ENCODE measurements at regions not wholly inside any gene's neighbourhood (a gene's known extent, or its start where the extent isn't known, plus 50 kb on each side); places are given as distances from the start of the nearest gene placed in this dataset.

DNA sequence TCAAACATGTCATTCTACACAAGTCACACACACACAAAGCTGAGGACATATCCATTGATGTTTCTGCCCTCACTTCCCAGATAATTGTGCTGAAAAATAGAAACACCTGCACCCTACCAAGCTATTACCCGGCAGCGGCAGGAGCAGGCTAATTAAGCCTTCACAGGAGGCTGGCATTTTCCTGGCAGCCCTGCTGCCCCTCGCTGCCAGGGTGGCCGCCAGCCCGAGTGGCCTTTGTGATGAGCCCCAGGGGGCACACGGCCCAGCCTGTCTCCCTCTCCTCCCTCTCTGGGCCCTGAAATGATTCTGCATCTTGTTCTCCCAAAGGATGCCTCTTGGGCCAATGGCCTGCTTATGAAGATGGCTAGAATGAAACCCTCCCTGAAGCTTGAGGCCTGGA is 76.2 kb upstream of the TP53I11 start:
- TF ChIP-seq, protein P1, sequence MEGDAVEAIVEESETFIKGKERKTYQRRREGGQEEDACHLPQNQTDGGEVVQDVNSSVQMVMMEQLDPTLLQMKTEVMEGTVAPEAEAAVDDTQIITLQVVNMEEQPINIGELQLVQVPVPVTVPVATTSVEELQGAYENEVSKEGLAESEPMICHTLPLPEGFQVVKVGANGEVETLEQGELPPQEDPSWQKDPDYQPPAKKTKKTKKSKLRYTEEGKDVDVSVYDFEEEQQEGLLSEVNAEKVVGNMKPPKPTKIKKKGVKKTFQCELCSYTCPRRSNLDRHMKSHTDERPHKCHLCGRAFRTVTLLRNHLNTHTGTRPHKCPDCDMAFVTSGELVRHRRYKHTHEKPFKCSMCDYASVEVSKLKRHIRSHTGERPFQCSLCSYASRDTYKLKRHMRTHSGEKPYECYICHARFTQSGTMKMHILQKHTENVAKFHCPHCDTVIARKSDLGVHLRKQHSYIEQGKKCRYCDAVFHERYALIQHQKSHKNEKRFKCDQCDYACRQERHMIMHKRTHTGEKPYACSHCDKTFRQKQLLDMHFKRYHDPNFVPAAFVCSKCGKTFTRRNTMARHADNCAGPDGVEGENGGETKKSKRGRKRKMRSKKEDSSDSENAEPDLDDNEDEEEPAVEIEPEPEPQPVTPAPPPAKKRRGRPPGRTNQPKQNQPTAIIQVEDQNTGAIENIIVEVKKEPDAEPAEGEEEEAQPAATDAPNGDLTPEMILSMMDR (IDR thresholded peaks at IDR 0.05), result no peak
- TF ChIP-seq POLR2A (IDR thresholded peaks at IDR 0.05), result no peak

All from esophagus squamous epithelium (tissue), 4 donors.